KMS-11 (cell line): ENCODE measurements at regions not wholly inside any gene's neighbourhood (a gene's known extent, or its start where the extent isn't known, plus 50 kb on each side); places are given as distances from the start of the nearest gene placed in this dataset.

Source experiments
- H2AFZ ChIP-seq: fragments of 200-600 bp; sonication (generic); 2 replicates; pipeline ENCODE4 v1.6.1; 2016; ENCODE audit warnings: antibody characterized with exemption, mixed run types, low read depth
- H3K27ac ChIP-seq: fragments of 200-600 bp; sonication (generic); 2 replicates; pipeline ENCODE4 v1.6.1; 2016; ENCODE audit warnings: mild to moderate bottlenecking, mixed run types
- H3K27me3 ChIP-seq: fragments of 200-600 bp; sonication (generic); 2 replicates; pipeline ENCODE4 v1.6.1; 2017; ENCODE audit warnings: mild to moderate bottlenecking, low read depth, mixed run types, moderate library complexity; ENCODE audit not compliant: insufficient read depth
- H3K36me3 ChIP-seq: fragments of 200-600 bp; sonication (generic); 2 replicates; pipeline ENCODE4 v1.6.1; 2017; ENCODE audit warnings: mild to moderate bottlenecking, mixed run types; ENCODE audit not compliant: insufficient read depth
- H3K4me1 ChIP-seq: fragments of 200-600 bp; sonication (generic); 2 replicates; pipeline ENCODE4 v1.6.1; 2016; ENCODE audit warnings: mild to moderate bottlenecking, low read depth, mixed run types; ENCODE audit not compliant: poor library complexity, severe bottlenecking
- H3K4me2 ChIP-seq: fragments of 200-600 bp; sonication (generic); 2 replicates; pipeline ENCODE4 v1.7.0; 2016; ENCODE audit warnings: mild to moderate bottlenecking, mixed run types
- H3K4me3 ChIP-seq: fragments of 200-600 bp; sonication (generic); IDR thresholded peaks from 2 replicates; pipeline ENCODE4 v1.6.1; 2017; ENCODE audit warnings: low read depth, low read length, mixed read lengths; ENCODE audit not compliant: insufficient read depth
- H3K79me2 ChIP-seq: fragments of 200-600 bp; sonication (generic); 2 replicates; pipeline ENCODE4 v1.6.1; 2016; ENCODE audit warnings: low read depth, mixed run types; ENCODE audit not compliant: insufficient read depth
- H3K9ac ChIP-seq: fragments of 200-600 bp; sonication (generic); 2 replicates; pipeline ENCODE4 v1.6.1; 2016; ENCODE audit warnings: mild to moderate bottlenecking, mixed run types
- H4K20me1 ChIP-seq: fragments of 200-600 bp; sonication (generic); 2 replicates; pipeline ENCODE4 v1.6.1; 2016; ENCODE audit warnings: mild to moderate bottlenecking, mixed run types; ENCODE audit not compliant: insufficient read depth
- TF ChIP-seq, protein P1 (sequence below): fragments of 200-600 bp; sonication (generic); conservative IDR thresholded peaks from 2 replicates; pipeline ENCODE4 v1.6.1; 2017; ENCODE audit warnings: low read depth, mild to moderate bottlenecking, antibody characterized with exemption, low read length, moderate library complexity, mixed read lengths

DNA sequence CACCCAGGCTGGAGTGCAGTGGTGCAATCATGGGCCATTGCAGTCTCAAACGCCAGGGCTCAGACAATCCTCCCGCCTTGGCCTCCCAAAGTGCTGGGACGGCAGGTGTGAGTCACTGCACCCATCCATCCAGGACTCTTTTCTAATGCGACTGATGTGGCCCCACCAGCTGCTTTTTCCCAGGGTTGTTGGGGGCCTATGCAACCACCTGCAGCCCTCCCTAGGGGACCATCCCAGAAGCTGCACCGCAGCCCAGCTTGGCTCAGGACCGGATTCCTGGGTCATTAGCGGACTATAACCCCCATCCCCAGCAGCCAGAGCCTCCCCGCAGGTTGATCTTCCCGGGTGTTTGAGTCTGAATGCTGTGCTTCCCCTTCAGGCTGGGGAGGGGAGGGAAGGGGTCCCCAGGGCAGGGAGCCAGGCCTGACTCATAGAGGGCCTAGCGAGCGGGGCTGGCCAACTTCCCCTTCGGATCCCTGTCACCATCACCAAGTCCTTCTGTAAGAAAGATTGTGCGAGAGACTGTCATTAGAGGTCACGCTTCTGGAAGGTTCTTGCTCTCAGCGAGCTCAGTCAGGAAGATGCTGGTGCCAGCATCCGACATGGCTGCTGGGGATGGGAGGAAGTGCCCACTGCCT lies 108.7 kb upstream of the ACTRT2 start:
- H3K36me3 ChIP-seq, result no peaks in the 10 kb centered on the region
- H3K27ac ChIP-seq, result no peak overlapping the region
- no peaks in the 10 kb centered on the region for H3K79me2 ChIP-seq
- no peak overlapping the region for H3K9ac ChIP-seq
- no peak overlapping the region for H2AFZ ChIP-seq
- no peak overlapping the region for H3K4me2 ChIP-seq
- no peaks in the 10 kb centered on the region for H3K4me1 ChIP-seq
- H3K27me3 ChIP-seq, result peaks cover 18% of the 10 kb centered on the region; the same call in 1 of the 2 replicates
- no peak overlapping the region for H3K4me3 ChIP-seq
- TF ChIP-seq, protein P1, sequence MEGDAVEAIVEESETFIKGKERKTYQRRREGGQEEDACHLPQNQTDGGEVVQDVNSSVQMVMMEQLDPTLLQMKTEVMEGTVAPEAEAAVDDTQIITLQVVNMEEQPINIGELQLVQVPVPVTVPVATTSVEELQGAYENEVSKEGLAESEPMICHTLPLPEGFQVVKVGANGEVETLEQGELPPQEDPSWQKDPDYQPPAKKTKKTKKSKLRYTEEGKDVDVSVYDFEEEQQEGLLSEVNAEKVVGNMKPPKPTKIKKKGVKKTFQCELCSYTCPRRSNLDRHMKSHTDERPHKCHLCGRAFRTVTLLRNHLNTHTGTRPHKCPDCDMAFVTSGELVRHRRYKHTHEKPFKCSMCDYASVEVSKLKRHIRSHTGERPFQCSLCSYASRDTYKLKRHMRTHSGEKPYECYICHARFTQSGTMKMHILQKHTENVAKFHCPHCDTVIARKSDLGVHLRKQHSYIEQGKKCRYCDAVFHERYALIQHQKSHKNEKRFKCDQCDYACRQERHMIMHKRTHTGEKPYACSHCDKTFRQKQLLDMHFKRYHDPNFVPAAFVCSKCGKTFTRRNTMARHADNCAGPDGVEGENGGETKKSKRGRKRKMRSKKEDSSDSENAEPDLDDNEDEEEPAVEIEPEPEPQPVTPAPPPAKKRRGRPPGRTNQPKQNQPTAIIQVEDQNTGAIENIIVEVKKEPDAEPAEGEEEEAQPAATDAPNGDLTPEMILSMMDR, result no peak
- H4K20me1 ChIP-seq, result no peaks in the 10 kb centered on the region

DNA sequence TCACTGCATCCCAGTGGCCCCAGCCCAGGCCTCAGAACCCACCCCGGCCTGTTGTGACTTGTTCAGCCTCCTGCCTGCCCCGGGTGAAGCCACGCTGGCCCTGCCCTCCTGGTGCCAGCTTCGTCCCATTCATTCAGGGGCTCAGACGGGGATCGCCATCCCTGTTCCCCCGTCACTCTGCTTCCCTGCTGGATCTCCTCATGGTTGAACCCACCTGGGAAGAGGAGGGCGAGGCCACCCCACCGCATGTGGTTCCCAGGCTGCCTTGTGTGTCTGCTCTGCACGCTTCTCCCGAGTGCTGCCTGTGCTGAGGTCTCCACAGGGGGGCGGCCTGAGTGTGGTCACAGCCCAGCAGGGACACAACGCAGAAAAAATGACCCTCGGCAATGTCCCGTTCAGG lies 108.2 kb upstream of the ACTRT2 start:
- no peak overlapping the region for H3K4me2 ChIP-seq
- H3K36me3 ChIP-seq, result no peaks in the 10 kb centered on the region
- no peaks in the 10 kb centered on the region for H3K79me2 ChIP-seq
- no peak overlapping the region for H2AFZ ChIP-seq
- H3K9ac ChIP-seq, result no peak overlapping the region
- H3K4me1 ChIP-seq, result no peaks in the 10 kb centered on the region
- TF ChIP-seq, protein P1, result no peak
- H3K27me3 ChIP-seq, result peaks cover 22% of the 10 kb centered on the region; the same call in 1 of the 2 replicates
- H3K4me3 ChIP-seq, result no peak overlapping the region
- H4K20me1 ChIP-seq, result no peaks in the 10 kb centered on the region
- H3K27ac ChIP-seq, result no peak overlapping the region

- Histone ChIP-seq H2AFZ (no peak overlapping the region), H3K79me2 (no peaks in the 10 kb centered on the region), H3K4me1 (no peaks in the 10 kb centered on the region), H4K20me1 (no peaks in the 10 kb centered on the region), H3K36me3 (no peaks in the 10 kb centered on the region), H3K27ac (no peak overlapping the region), H3K9ac (no peak overlapping the region), H3K4me3 (no peak overlapping the region), H3K4me2 (no peak overlapping the region), H3K27me3 (peaks cover 35% of the 10 kb centered on the region; the same call in 1 of the 2 replicates)
- TF ChIP-seq, protein P1, result no peak
These were observed 106.6 kb upstream of the ACTRT2 start for GRCh38 chr1:2914702-2915101.

DNA sequence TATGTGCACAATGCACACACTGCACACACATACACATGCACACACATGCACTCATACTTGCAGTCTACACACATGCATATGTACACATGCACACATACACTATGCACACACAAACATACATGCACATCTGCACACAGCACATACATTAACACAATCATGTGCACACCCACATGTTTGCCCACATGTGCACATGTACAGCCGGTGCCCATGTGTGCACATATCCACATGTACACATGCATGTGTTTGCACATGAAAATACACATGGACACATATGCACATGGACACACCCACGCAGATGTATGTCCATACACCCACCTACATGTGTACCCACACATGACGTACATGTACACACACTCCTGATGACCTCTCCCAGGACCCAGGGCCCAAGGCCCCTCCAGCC lies 105.1 kb upstream of the ACTRT2 start:
- Histone ChIP-seq H4K20me1 (no peaks in the 10 kb centered on the region), H3K36me3 (no peaks in the 10 kb centered on the region), H3K4me1 (no peaks in the 10 kb centered on the region), H3K9ac (no peak overlapping the region), H3K27me3 (peaks cover 45% of the 10 kb centered on the region; the same call in 1 of the 2 replicates), H3K4me3 (no peak overlapping the region), H3K4me2 (no peak overlapping the region), H2AFZ (no peak overlapping the region), H3K27ac (no peak overlapping the region), H3K79me2 (no peaks in the 10 kb centered on the region)
- TF ChIP-seq, protein P1, result no peak
